Natural killer cell (primary cell): ENCODE measurements at regions not wholly inside any gene's neighbourhood (a gene's known extent, or its start where the extent isn't known, plus 50 kb on each side); places are given as distances from the start of the nearest gene placed in this dataset.

ENCODE experiments used
- ATAC-seq, 3 donors: fragments of 150-1000 bp in 2 of 3; fragments of 200-7000 bp in 1 of 3; cut with Tn5 transposase; 1 replicate in 1 of 3; 2 replicates in 2 of 3; pipeline ENCODE4 v1.10.0; 2021; ENCODE audit warnings: mild to moderate bottlenecking in 2 of 3, moderate library complexity in 2 of 3
- DNase-seq, 2 donors: peaks; one replicate each; pipeline versions ENCODE4 v3.0.0 to v3.0.0-alpha.2; 2013 to 2021; ENCODE audit warnings: mixed read lengths in 1 of 2
- H3K27ac ChIP-seq: one replicate; pipeline ENCODE4 v1.5.1; 2013; ENCODE audit warnings: mild to moderate bottlenecking, low read length
- H3K27me3 ChIP-seq: one replicate; pipeline ENCODE4 v1.6.1; 2013; ENCODE audit warnings: low read length; ENCODE audit not compliant: control insufficient read depth, insufficient read depth
- H3K36me3 ChIP-seq: one replicate; pipeline ENCODE4 v1.6.1; 2013; ENCODE audit warnings: low read length; ENCODE audit not compliant: control insufficient read depth, insufficient read depth
- H3K4me1 ChIP-seq: one replicate; pipeline ENCODE4 v1.6.1; 2013; ENCODE audit warnings: low read length; ENCODE audit not compliant: control insufficient read depth, insufficient read depth
- H3K4me3 ChIP-seq: one replicate; pipeline ENCODE4 v1.5.1; 2013; ENCODE audit warnings: low read length
- H3K9me3 ChIP-seq: one replicate; pipeline ENCODE4 v1.6.1; 2013; ENCODE audit warnings: low read length; ENCODE audit not compliant: control insufficient read depth, insufficient read depth
- H3K27ac Mint-ChIP-seq, 2 donors: one replicate each; pipeline ENCODE4 v1.8.0; 2022; ENCODE audit warnings: mild to moderate bottlenecking in 2 of 2, mixed read lengths in 2 of 2, moderate library complexity in 1 of 2
- H3K27me3 Mint-ChIP-seq, 2 donors: one replicate each; pipeline ENCODE4 v1.8.0; 2022; ENCODE audit warnings: low read depth in 2 of 2, mixed read lengths in 2 of 2
- H3K36me3 Mint-ChIP-seq: one replicate; pipeline ENCODE4 v1.8.0; 2022; ENCODE audit warnings: mixed read lengths
- H3K4me1 Mint-ChIP-seq, 2 donors: one replicate each; pipeline ENCODE4 v1.8.0; 2022; ENCODE audit warnings: mixed read lengths in 2 of 2
- H3K4me3 Mint-ChIP-seq: one replicate; pipeline ENCODE4 v1.8.0; 2022; ENCODE audit warnings: mild to moderate bottlenecking, moderate library complexity, mixed read lengths
- H3K9me3 Mint-ChIP-seq, 2 donors: one replicate each; pipeline ENCODE4 v1.8.0; 2022; ENCODE audit warnings: mixed read lengths in 2 of 2
- CTCF ChIP-seq: fragments of 200-600 bp; IDR thresholded peaks from one replicate; pipeline ENCODE4 v1.8.0; 2022; ENCODE audit warnings: antibody characterized with exemption
- WGBS: methylation state at CpG from one replicate; pipeline ENCODE4 v1.1.7; 2013; ENCODE audit warnings: missing lambda C conversion rate; ENCODE audit not compliant: insufficient coverage; 5-methylcytosine and 5-hydroxymethylcytosine counted together
- intact Hi-C: fragments of 100-400 bp; cut with micrococcal nuclease; formaldehyde crosslinking; loops from one replicate; pipeline ENCODE4 v1.14.2; 2022

DNA sequence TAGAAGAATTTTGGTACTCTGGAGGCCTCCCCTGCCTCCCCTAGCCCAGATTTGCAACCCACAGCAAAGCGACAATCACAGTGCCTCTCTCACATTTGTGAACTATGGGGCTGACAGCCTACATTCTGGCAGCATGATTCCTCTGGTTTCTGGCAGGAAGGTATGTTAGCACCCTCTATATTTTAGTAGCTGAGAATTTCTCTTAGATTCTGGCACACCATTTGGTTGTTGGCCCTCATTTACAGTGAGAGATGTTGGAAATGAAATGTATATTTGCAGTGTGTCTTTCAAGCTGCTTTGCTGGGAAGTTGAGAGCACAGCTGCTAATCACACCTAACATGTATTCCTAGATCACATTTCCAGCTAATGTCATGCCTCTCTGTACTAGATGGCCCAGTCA, 735.0 kb downstream of the FGF9 start:
- Histone ChIP-seq H3K36me3 (no peaks in the 10 kb centered on the region), H3K9me3 (peaks cover 4% of the 10 kb centered on the region), H3K27ac (no peak overlapping the region), H3K4me3 (no peak overlapping the region), H3K4me1 (no peaks in the 10 kb centered on the region), H3K27me3 (no peaks in the 10 kb centered on the region)
- Mint-ChIP-seq H3K4me3 (no peak overlapping the region), H3K9me3 (peaks cover 5 to 9% of the 10 kb centered on the region in 2 donors), H3K36me3 (peaks cover 4% of the 10 kb centered on the region), H3K4me1 (no peaks in the 10 kb centered on the region), H3K27me3 (no peaks in the 10 kb centered on the region), H3K27ac (no peak overlapping the region)
- DNase-seq, result no peak
- ATAC-seq, result no peak
- intact Hi-C loops, result no loop called here
- no peak for TF ChIP-seq CTCF
- 88% methylated on average over 1 of the region's 1 CpG for WGBS

DNA sequence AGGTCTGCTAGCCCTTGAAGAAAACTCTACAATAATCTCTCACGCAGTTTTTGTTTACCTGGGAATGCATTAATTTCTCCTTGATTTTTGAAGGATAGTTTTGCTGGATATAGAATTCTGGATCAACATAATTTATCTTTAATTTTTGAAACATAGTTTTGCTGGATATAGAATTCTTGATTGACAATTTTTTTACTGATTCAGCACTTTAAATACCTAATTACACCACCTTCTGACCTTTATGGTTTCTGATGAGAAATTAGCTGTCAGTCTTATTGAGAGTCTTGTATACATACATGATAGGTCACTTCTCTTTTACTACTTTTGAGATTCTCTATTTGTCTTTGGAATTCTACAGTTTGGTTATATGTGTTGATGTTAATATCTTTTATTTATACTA, 741.6 kb downstream of the FGF9 start:
- intact Hi-C loops, result no loop called here
- no peak overlapping the region for H3K27ac Mint-ChIP-seq
- DNase-seq, result no peak

GRCh38 chr13:22422023-22422422, 751.1 kb downstream of the FGF9 start:
- no peaks in the 10 kb centered on the region for H3K4me1 ChIP-seq
- no peaks in the 10 kb centered on the region for H3K9me3 ChIP-seq
- H3K27me3 ChIP-seq, result no peaks in the 10 kb centered on the region
- no peak overlapping the region for H3K4me3 Mint-ChIP-seq
- no peaks in the 10 kb centered on the region for H3K36me3 Mint-ChIP-seq
- H3K27ac Mint-ChIP-seq, result no peak overlapping the region
- ATAC-seq (no peak), DNase-seq (no peak)
- no peak overlapping the region for H3K27ac ChIP-seq
- no peaks in the 10 kb centered on the region for H3K27me3 Mint-ChIP-seq
- no peaks in the 10 kb centered on the region for H3K4me1 Mint-ChIP-seq
- no peak for TF ChIP-seq CTCF
- no peak overlapping the region for H3K4me3 ChIP-seq
- intact Hi-C loops, result no loop called here
- H3K36me3 ChIP-seq, result no peaks in the 10 kb centered on the region
- peaks cover 18 to 21% of the 10 kb centered on the region in 2 donors for H3K9me3 Mint-ChIP-seq

More for the DNA sequence above, 741.6 kb downstream of the FGF9 start:
- Histone ChIP-seq H3K27me3 (no peaks in the 10 kb centered on the region), H3K9me3 (no peaks in the 10 kb centered on the region), H3K4me1 (no peaks in the 10 kb centered on the region), H3K27ac (no peak overlapping the region), H3K36me3 (no peaks in the 10 kb centered on the region), H3K4me3 (no peak overlapping the region)
- no CpG with 5 or more reads among the region's 1 CpG for WGBS
- Mint-ChIP-seq H3K4me3 (no peak overlapping the region), H3K27me3 (no peaks in the 10 kb centered on the region), H3K36me3 (peaks cover 11% of the 10 kb centered on the region), H3K4me1 (no peaks in the 10 kb centered on the region), H3K9me3 (peaks cover 11 to 26% of the 10 kb centered on the region in 2 donors)
- no peak for ATAC-seq
- TF ChIP-seq CTCF, result no peak

DNA sequence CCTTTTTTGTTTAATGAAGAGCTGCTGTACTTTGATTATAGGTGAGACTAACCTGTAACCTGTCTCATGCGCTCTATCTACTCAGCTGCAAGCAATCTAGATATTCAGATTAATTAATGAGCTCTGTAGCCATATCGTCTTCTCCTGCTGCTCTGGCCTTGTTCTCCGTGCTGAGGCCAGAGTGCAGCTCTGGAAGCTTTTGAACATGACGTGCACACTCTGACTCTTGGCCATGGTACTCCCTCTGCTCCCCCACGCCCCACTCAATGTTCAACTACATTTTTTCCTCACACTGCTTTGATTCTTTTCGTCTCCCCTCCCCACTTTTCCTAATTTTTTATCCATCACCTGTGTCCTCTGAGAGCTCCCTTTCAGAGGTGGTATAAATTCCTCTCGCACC, 751.8 kb downstream of the FGF9 start:
- no peak overlapping the region for H3K27ac ChIP-seq
- no peaks in the 10 kb centered on the region for H3K27me3 ChIP-seq
- intact Hi-C loops, result no loop called here
- 76% methylated on average over 7 of the region's 7 CpGs for WGBS
- no peak overlapping the region for H3K27ac Mint-ChIP-seq
- H3K36me3 ChIP-seq, result no peaks in the 10 kb centered on the region
- ATAC-seq (no peak), DNase-seq (no peak)
- H3K9me3 ChIP-seq, result no peaks in the 10 kb centered on the region
- H3K4me1 Mint-ChIP-seq, result no peaks in the 10 kb centered on the region
- no peaks in the 10 kb centered on the region for H3K27me3 Mint-ChIP-seq
- no peak overlapping the region for H3K4me3 ChIP-seq
- H3K9me3 Mint-ChIP-seq, result peaks cover 18 to 24% of the 10 kb centered on the region in 2 donors
- H3K4me1 ChIP-seq, result no peaks in the 10 kb centered on the region
- no peaks in the 10 kb centered on the region for H3K36me3 Mint-ChIP-seq
- no peak for TF ChIP-seq CTCF
- no peak overlapping the region for H3K4me3 Mint-ChIP-seq
